Lower lobe of right lung (tissue), 2 donors: ENCODE measurements at regions not wholly inside any gene's neighbourhood (a gene's known extent, or its start where the extent isn't known, plus 50 kb on each side); places are given as distances from the start of the nearest gene placed in this dataset.
A peak's percentile ranks its signal among the peaks of the same experiment; 100 is the strongest.

Experiments
- ATAC-seq, 2 donors: fragments of 200-7000 bp; cut with Tn5 transposase; one replicate each; pipeline ENCODE4 v1.9.1; 2020 to 2022; ENCODE audit warnings: mild to moderate bottlenecking in 2 of 2, moderate library complexity in 2 of 2
- DNase-seq: peaks from one replicate; pipeline ENCODE4 v3.0.0-alpha.2; 2020
- H3K27ac ChIP-seq: fragments of 200-600 bp; one replicate; pipeline ENCODE4 v1.8.0; 2022
- H3K27me3 ChIP-seq: fragments of 200-600 bp; one replicate; pipeline ENCODE4 v1.8.0; 2022; ENCODE audit warnings: low read depth
- H3K36me3 ChIP-seq: fragments of 200-600 bp; one replicate; pipeline ENCODE4 v1.8.0; 2022; ENCODE audit warnings: mild to moderate bottlenecking
- H3K4me1 ChIP-seq: fragments of 200-600 bp; one replicate; pipeline ENCODE4 v1.8.0; 2022
- H3K4me3 ChIP-seq: fragments of 200-600 bp; one replicate; pipeline ENCODE4 v1.8.0; 2022; ENCODE audit warnings: mild to moderate bottlenecking
- H3K9me3 ChIP-seq: fragments of 200-600 bp; one replicate; pipeline ENCODE4 v1.8.0; 2022
- CTCF ChIP-seq: fragments of 200-600 bp; IDR thresholded peaks from one replicate; pipeline ENCODE4 v1.8.0; 2022; ENCODE audit warnings: antibody characterized with exemption, mild to moderate bottlenecking
- intact Hi-C: fragments of 100-400 bp; cut with DNase I; formaldehyde crosslinking; loops from one replicate; pipeline ENCODE4 v1.11.0; 2022
- donor health status: DM: no; HTN: yes; CAD: no; lungs with severe emphysema.

GRCh38 chr10:129193148-129193547, 273.9 kb upstream of the MGMT start:
- DNase-seq (no peak), ATAC-seq (peak in 1 of 2 donors; percentile 43)
- Histone ChIP-seq H3K9me3 (no peaks in the 10 kb centered on the region), H3K27me3 (peaks cover 4% of the 10 kb centered on the region), H3K4me1 (peaks cover 3% of the 10 kb centered on the region), H3K4me3 (no peak overlapping the region), H3K27ac (no peak overlapping the region), H3K36me3 (no peaks in the 10 kb centered on the region)
- no peak for TF ChIP-seq CTCF
- intact Hi-C loops = no loop called here

GRCh38 chr10:129194181-129194870, 272.7 kb upstream of the MGMT start:
- Histone ChIP-seq H3K27me3 (peaks cover 4% of the 10 kb centered on the region), H3K4me1 (peaks cover 3% of the 10 kb centered on the region), H3K36me3 (no peaks in the 10 kb centered on the region), H3K4me3 (no peak overlapping the region), H3K27ac (no peak overlapping the region), H3K9me3 (no peaks in the 10 kb centered on the region)
- no peak for DNase-seq
- TF ChIP-seq CTCF = no peak
- intact Hi-C loops = no loop called here
- ATAC-seq = no peak

GRCh38 chr10:129199826-129200225, 267.2 kb upstream of the MGMT start:
- DNase-seq = no peak
- no peak for ATAC-seq
- no peak for TF ChIP-seq CTCF
- H3K36me3 ChIP-seq = no peaks in the 10 kb centered on the region
- no peak overlapping the region for H3K4me3 ChIP-seq
- no peaks in the 10 kb centered on the region for H3K9me3 ChIP-seq
- peaks cover 7% of the 10 kb centered on the region for H3K27me3 ChIP-seq
- H3K4me1 ChIP-seq = no peaks in the 10 kb centered on the region
- intact Hi-C loops = no loop called here
- H3K27ac ChIP-seq = no peak overlapping the region

- intact Hi-C loops = no loop called here
- no peaks in the 10 kb centered on the region for H3K36me3 ChIP-seq
- no peak for ATAC-seq
- no peaks in the 10 kb centered on the region for H3K4me1 ChIP-seq
- no peak overlapping the region for H3K27ac ChIP-seq
- H3K9me3 ChIP-seq = no peaks in the 10 kb centered on the region
- no peak overlapping the region for H3K4me3 ChIP-seq
- no peak for TF ChIP-seq CTCF
- H3K27me3 ChIP-seq = peaks cover 7% of the 10 kb centered on the region
- DNase-seq = no peak
Observed at GRCh38 chr10:129203819-129204218, 263.2 kb upstream of the MGMT start.

- intact Hi-C loops = no loop called here
- TF ChIP-seq CTCF = no peak
- Histone ChIP-seq H3K36me3 (no peaks in the 10 kb centered on the region), H3K4me1 (no peaks in the 10 kb centered on the region), H3K27ac (no peak overlapping the region), H3K4me3 (no peak overlapping the region), H3K9me3 (no peaks in the 10 kb centered on the region), H3K27me3 (peaks cover 7% of the 10 kb centered on the region)
- ATAC-seq (no peak), DNase-seq (no peak)
Observed at GRCh38 chr10:129207297-129207696, 259.7 kb upstream of the MGMT start.
